Neural cell (in vitro differentiated cells): ENCODE measurements at regions not wholly inside any gene's neighbourhood (a gene's known extent, or its start where the extent isn't known, plus 50 kb on each side); places are given as distances from the start of the nearest gene placed in this dataset.

ENCODE experiments used
- EZH2 ChIP-seq: fragments of 200-600, 300-800 bp; shearing (Covaris generic), sonication (generic); IDR thresholded peaks from 2 replicates; pipeline ENCODE4 v1.6.1; 2014; ENCODE audit warnings: antibody characterized with exemption, low read length, borderline replicate concordance, mild to moderate bottlenecking; ENCODE audit not compliant: insufficient read depth, poor library complexity, severe bottlenecking
- TF ChIP-seq, protein P1 (sequence below): fragments of 450-650 bp; IDR thresholded peaks from 2 replicates; pipeline ENCODE4 v1.5.1; 2014; ENCODE audit warnings: antibody characterized with exemption, mild to moderate bottlenecking, moderate library complexity; ENCODE audit not compliant: poor library complexity, severe bottlenecking

DNA sequence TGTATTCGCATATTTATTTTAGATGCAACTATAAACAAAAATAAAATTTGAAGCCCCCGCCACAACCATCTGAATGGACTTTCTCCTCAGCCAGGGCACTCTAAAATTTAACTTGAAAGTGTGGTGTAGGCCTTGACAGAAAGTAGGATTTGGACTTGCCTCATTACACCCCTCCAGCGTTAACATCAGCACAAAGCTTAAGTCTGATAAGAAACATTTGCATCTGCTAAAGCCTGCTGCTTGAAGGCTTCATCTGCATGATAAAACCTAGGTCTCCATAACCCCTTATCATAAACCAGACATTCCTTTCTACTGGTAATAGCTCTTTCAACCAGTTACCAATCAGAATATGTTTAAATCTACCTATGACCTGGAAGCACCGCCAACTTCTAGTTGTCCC, 1046.5 kb downstream of the FAT4 start:
- TF ChIP-seq EZH2 = no peak
- TF ChIP-seq, protein P1, sequence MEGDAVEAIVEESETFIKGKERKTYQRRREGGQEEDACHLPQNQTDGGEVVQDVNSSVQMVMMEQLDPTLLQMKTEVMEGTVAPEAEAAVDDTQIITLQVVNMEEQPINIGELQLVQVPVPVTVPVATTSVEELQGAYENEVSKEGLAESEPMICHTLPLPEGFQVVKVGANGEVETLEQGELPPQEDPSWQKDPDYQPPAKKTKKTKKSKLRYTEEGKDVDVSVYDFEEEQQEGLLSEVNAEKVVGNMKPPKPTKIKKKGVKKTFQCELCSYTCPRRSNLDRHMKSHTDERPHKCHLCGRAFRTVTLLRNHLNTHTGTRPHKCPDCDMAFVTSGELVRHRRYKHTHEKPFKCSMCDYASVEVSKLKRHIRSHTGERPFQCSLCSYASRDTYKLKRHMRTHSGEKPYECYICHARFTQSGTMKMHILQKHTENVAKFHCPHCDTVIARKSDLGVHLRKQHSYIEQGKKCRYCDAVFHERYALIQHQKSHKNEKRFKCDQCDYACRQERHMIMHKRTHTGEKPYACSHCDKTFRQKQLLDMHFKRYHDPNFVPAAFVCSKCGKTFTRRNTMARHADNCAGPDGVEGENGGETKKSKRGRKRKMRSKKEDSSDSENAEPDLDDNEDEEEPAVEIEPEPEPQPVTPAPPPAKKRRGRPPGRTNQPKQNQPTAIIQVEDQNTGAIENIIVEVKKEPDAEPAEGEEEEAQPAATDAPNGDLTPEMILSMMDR = no peak
